ENCODE measurements at regions not wholly inside any gene's neighbourhood (a gene's known extent, or its start where the extent isn't known, plus 50 kb on each side); places are given as distances from the start of the nearest gene placed in this dataset.

- no peak for DNase-seq (ENCODE audit: low read depth)
These were observed 333.9 kb upstream of the PIK3C3 start for GRCh38 chr18:41621177-41621576.

- DNase-seq (ENCODE audit: low read depth) = no peak
These were observed 336.9 kb upstream of the PIK3C3 start for GRCh38 chr18:41618147-41618546.

- no peak for DNase-seq (ENCODE audit: low read depth)
These were observed 337.4 kb upstream of the PIK3C3 start for GRCh38 chr18:41617647-41618046.

GRCh38 chr18:41613003-41613609, 341.9 kb upstream of the PIK3C3 start:
- no peak for DNase-seq (ENCODE audit: low read depth)

GRCh38 chr18:41604964-41605363, 350.1 kb upstream of the PIK3C3 start:
- no peak for DNase-seq (ENCODE audit: low read depth)

- DNase-seq (ENCODE audit: low read depth) = no peak
These were observed 353.0 kb upstream of the PIK3C3 start for GRCh38 chr18:41602034-41602433.

GRCh38 chr18:41600693-41601391, 354.2 kb upstream of the PIK3C3 start:
- DNase-seq (ENCODE audit: low read depth) = no peak

- no peak for DNase-seq (ENCODE audit: low read depth)
These were observed 355.6 kb upstream of the PIK3C3 start for GRCh38 chr18:41599466-41599865.

- no peak for DNase-seq (ENCODE audit: low read depth)
These were observed 360.5 kb upstream of the PIK3C3 start for GRCh38 chr18:41594582-41594981.

- DNase-seq (ENCODE audit: low read depth) = no peak
These were observed 361.8 kb upstream of the PIK3C3 start for GRCh38 chr18:41593171-41593675.

- no peak for DNase-seq (ENCODE audit: low read depth)
These were observed 367.1 kb upstream of the PIK3C3 start for GRCh38 chr18:41587976-41588375.

- no peak for DNase-seq (ENCODE audit: low read depth)
These were observed 369.5 kb upstream of the PIK3C3 start for GRCh38 chr18:41585512-41585911.

GRCh38 chr18:41579185-41579584, 375.8 kb upstream of the PIK3C3 start:
- no peak for DNase-seq (ENCODE audit: low read depth)

GRCh38 chr18:41577529-41577928, 377.5 kb upstream of the PIK3C3 start:
- no peak for DNase-seq (ENCODE audit: low read depth)

GRCh38 chr18:41576643-41577042, 378.4 kb upstream of the PIK3C3 start:
- DNase-seq (ENCODE audit: low read depth) = no peak

- no peak for DNase-seq (ENCODE audit: low read depth)
These were observed 385.2 kb upstream of the PIK3C3 start for GRCh38 chr18:41569867-41570266.

GRCh38 chr18:41561961-41562360, 393.1 kb upstream of the PIK3C3 start:
- no peak for DNase-seq (ENCODE audit: low read depth)

GRCh38 chr18:41558715-41559114, 396.3 kb upstream of the PIK3C3 start:
- DNase-seq (ENCODE audit: low read depth) = no peak

- no peak for DNase-seq (ENCODE audit: low read depth)
These were observed 401.3 kb upstream of the PIK3C3 start for GRCh38 chr18:41553716-41554115.

GRCh38 chr18:41548521-41549260, 406.3 kb upstream of the PIK3C3 start:
- DNase-seq (ENCODE audit: low read depth) = no peak

GRCh38 chr18:41545091-41545888, 409.7 kb upstream of the PIK3C3 start:
- DNase-seq (ENCODE audit: low read depth) = no peak

- DNase-seq (ENCODE audit: low read depth) = no peak
These were observed 411.2 kb upstream of the PIK3C3 start for GRCh38 chr18:41543815-41544214.
